A673 (cell line): ENCODE measurements at regions not wholly inside any gene's neighbourhood (a gene's known extent, or its start where the extent isn't known, plus 50 kb on each side); places are given as distances from the start of the nearest gene placed in this dataset.

Experiments used
- BruUV-seq: library from RNA; stranded (reverse); fragments of 400-500 nt; replicated peaks from 2 replicates; lab custom pipeline; 2021; lab: Mats Ljungman, UMichigan
- CTCF ChIA-PET: fragments of 300-600 bp; sonication (Branson Sonifier 250); formaldehyde crosslinking; loops from one replicate; lab custom pipeline; 2022; ENCODE audit warnings: antibody characterized with exemption; lab: Charles Lee
- POLR2A ChIA-PET: fragments of 300-600 bp; sonication (Branson Sonifier 250); formaldehyde crosslinking; loops from one replicate; lab custom pipeline; 2022; ENCODE audit warnings: antibody characterized with exemption; ENCODE audit not compliant: low non-redundant PET; lab: Charles Lee
- DNase-seq: peaks from one replicate; pipeline ENCODE4 v3.0.0-alpha.2; 2015; ENCODE audit warnings: low spot score
- H3K27ac ChIP-seq: fragments of 200-600 bp; sonication (generic); 2 replicates; pipeline ENCODE4 v1.5.1; 2016; ENCODE audit warnings: mixed run types, low read depth, mild to moderate bottlenecking, mixed read lengths, antibody characterized with exemption, low read length; ENCODE audit not compliant: poor library complexity, severe bottlenecking
- H3K27me3 ChIP-seq: fragments of 200-600 bp; sonication (generic); replicated peaks from 2 replicates; pipeline ENCODE4 v1.6.1; 2017; ENCODE audit warnings: mixed run types, low read depth, mild to moderate bottlenecking, mixed read lengths, antibody characterized with exemption, low read length; ENCODE audit not compliant: insufficient read depth, poor library complexity
- H3K36me3 ChIP-seq: fragments of 200-600 bp; sonication (generic); 2 replicates; pipeline ENCODE4 v1.6.1; 2016; ENCODE audit warnings: mixed run types, mild to moderate bottlenecking, mixed read lengths, antibody characterized with exemption, low read length; ENCODE audit not compliant: insufficient read depth, poor library complexity, severe bottlenecking
- H3K4me1 ChIP-seq: fragments of 200-600 bp; sonication (generic); 2 replicates; pipeline ENCODE4 v1.6.1; 2017; ENCODE audit warnings: mixed run types, mild to moderate bottlenecking, mixed read lengths, antibody characterized with exemption, low read length; ENCODE audit not compliant: insufficient read depth, poor library complexity, severe bottlenecking
- H3K4me3 ChIP-seq: fragments of 200-600 bp; sonication (generic); 2 replicates; pipeline ENCODE4 v1.5.1; 2016; ENCODE audit warnings: low read depth, mixed run types, mild to moderate bottlenecking, mixed read lengths, low read length; ENCODE audit not compliant: poor library complexity, severe bottlenecking
- H3K9me3 ChIP-seq: fragments of 200-600 bp; sonication (generic); 2 replicates; pipeline ENCODE4 v1.6.1; 2016; ENCODE audit warnings: mixed run types, low read depth, mild to moderate bottlenecking, mixed read lengths, antibody characterized with exemption, low read length; ENCODE audit not compliant: poor library complexity, severe bottlenecking
- EZH2 ChIP-seq: fragments of 200-600 bp; sonication (generic); IDR thresholded peaks from 2 replicates; pipeline ENCODE4 v1.6.1; 2017; ENCODE audit warnings: borderline replicate concordance, low read depth, mild to moderate bottlenecking, mixed read lengths, antibody characterized with exemption, low read length; ENCODE audit not compliant: poor library complexity, severe bottlenecking
- intact Hi-C: fragments of 100-400 bp; cut with micrococcal nuclease; formaldehyde crosslinking; loops from one replicate; pipeline ENCODE4 v1.10.0; 2022; ENCODE audit not compliant: unreplicated experiment
- TF ChIP-seq, protein P1 (sequence below): fragments of 300-800, 200-600 bp; sonication (generic); conservative IDR thresholded peaks from 2 replicates; pipeline ENCODE4 v1.5.1; 2017; ENCODE audit warnings: low read depth, mild to moderate bottlenecking, antibody characterized with exemption, low read length, moderate library complexity, mixed read lengths

GRCh38 chr9:19922476-19923118 is 133.8 kb upstream of the SLC24A2 start:
- ChIA-PET POLR2A (no interaction called here), CTCF (interaction anchor here (0.5 to 1.8 kb wide), 3 partner anchors 451 to 558 kb away, joined by 3 to 16 read pairs (median 6); no protein-coding TSS in a partner anchor)
- peak; percentile 70 for DNase-seq
- H3K27ac ChIP-seq: no peak overlapping the region
- intact Hi-C loops: loop anchor here (1.0 to 10.0 kb wide), 3 partner anchors 352 to 451 kb away; no protein-coding TSS in a partner anchor
- BruUV-seq: no TSS peak
- H3K4me1 ChIP-seq: peaks cover 4% of the 10 kb centered on the region
- TF ChIP-seq EZH2: no peak
- TF ChIP-seq, protein P1, sequence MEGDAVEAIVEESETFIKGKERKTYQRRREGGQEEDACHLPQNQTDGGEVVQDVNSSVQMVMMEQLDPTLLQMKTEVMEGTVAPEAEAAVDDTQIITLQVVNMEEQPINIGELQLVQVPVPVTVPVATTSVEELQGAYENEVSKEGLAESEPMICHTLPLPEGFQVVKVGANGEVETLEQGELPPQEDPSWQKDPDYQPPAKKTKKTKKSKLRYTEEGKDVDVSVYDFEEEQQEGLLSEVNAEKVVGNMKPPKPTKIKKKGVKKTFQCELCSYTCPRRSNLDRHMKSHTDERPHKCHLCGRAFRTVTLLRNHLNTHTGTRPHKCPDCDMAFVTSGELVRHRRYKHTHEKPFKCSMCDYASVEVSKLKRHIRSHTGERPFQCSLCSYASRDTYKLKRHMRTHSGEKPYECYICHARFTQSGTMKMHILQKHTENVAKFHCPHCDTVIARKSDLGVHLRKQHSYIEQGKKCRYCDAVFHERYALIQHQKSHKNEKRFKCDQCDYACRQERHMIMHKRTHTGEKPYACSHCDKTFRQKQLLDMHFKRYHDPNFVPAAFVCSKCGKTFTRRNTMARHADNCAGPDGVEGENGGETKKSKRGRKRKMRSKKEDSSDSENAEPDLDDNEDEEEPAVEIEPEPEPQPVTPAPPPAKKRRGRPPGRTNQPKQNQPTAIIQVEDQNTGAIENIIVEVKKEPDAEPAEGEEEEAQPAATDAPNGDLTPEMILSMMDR: peak; percentile 51
- no peaks in the 10 kb centered on the region for H3K27me3 ChIP-seq
- no peaks in the 10 kb centered on the region for H3K9me3 ChIP-seq
- no peaks in the 10 kb centered on the region for H3K36me3 ChIP-seq
- H3K4me3 ChIP-seq: no peak overlapping the region

DNA sequence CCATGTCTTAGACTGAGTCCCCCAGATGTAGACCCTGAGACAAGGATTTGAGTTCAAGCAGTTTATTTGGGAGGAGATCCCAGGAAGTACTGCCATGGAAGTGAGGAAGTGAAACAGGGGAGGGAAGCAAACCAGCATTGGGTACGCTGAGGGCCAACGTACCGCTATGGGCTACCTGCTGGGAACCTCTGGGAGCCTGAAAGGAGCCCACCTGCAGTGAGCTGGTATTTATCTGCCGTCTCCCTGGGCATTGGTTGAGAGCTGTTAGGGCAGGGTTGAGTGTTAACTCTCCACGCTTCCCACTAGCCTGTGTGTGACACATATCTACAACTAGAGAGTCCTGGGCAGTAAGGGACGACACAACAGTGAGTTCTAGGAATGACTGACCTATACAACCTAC is 131.6 kb upstream of the SLC24A2 start:
- intact Hi-C loops: loop anchor here (10.0 kb wide), 1 partner anchor 354 kb away; no protein-coding TSS in a partner anchor
- TF ChIP-seq, protein P1: no peak
- TF ChIP-seq EZH2: no peak
- DNase-seq: no peak
- ChIA-PET CTCF (no interaction called here), POLR2A (no interaction called here)
- no peaks in the 10 kb centered on the region for H3K27me3 ChIP-seq
- H3K9me3 ChIP-seq: no peaks in the 10 kb centered on the region
- no peaks in the 10 kb centered on the region for H3K36me3 ChIP-seq
- no peaks in the 10 kb centered on the region for H3K4me1 ChIP-seq
- no TSS peak for BruUV-seq
- H3K4me3 ChIP-seq: no peak overlapping the region
- no peak overlapping the region for H3K27ac ChIP-seq

- intact Hi-C loops: no loop called here
- Histone ChIP-seq H3K36me3 (no peaks in the 10 kb centered on the region), H3K27me3 (no peaks in the 10 kb centered on the region), H3K27ac (no peak overlapping the region), H3K4me3 (no peak overlapping the region), H3K4me1 (no peaks in the 10 kb centered on the region), H3K9me3 (no peaks in the 10 kb centered on the region)
- DNase-seq: no peak
- CTCF ChIA-PET: no interaction called here
- POLR2A ChIA-PET: no interaction called here
- TF ChIP-seq, protein P1: no peak
- TF ChIP-seq EZH2: no peak
- BruUV-seq: no TSS peak
These were observed 129.8 kb upstream of the SLC24A2 start for GRCh38 chr9:19918630-19919029.
